ENCODE measurements at regions not wholly inside any gene's neighbourhood (a gene's known extent, or its start where the extent isn't known, plus 50 kb on each side); places are given as distances from the start of the nearest gene placed in this dataset.

DNA sequence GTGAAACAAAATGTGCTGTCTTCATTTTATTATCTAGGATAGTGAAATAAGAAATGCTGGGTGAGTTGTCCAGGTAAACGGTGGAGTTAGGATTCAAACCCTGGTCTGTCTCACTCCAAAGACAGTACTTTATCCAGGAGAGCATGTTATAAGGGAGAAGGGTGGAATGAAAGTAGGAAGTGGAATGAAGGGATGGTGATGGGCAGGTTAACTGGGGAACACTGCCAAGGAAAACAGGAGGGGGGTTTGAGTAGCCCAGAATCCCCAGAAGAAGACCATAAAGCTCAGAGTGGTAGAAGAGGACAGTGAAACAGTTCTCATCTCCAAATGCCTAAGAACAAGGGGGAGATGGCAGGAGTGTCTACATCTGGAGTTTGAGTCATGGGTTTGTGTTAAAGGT, 169.0 kb downstream of the BARX2 start:
- TF ChIP-seq POLR2AphosphoS5 (IDR thresholded peaks at IDR 0.05; ENCODE audit: low read depth, low read length) (no peak), POLR2A (IDR thresholded peaks at IDR 0.05; ENCODE audit: low read depth, low read length) (no peak), TAF1 (IDR thresholded peaks at IDR 0.05; ENCODE audit: low read depth, low read length) (no peak), PAX5 (IDR thresholded peaks at IDR 0.05; ENCODE audit: insufficient read depth, low read length, severe bottlenecking) (no peak), SPI1 (IDR thresholded peaks at IDR 0.05; ENCODE audit: low read depth, low read length) (no peak)
